A172 (cell line): ENCODE measurements at regions not wholly inside any gene's neighbourhood (a gene's known extent, or its start where the extent isn't known, plus 50 kb on each side); places are given as distances from the start of the nearest gene placed in this dataset.
"Not testable (repeated sequence)": the region's sequence is repeated elsewhere in the genome, so short reads cannot be mapped to it uniquely, and the experiment has no call there.

Experiments used
- DNase-seq: peaks from one replicate; pipeline ENCODE4 v3.0.0-alpha.2; 2015; ENCODE audit warnings: low spot score

DNA sequence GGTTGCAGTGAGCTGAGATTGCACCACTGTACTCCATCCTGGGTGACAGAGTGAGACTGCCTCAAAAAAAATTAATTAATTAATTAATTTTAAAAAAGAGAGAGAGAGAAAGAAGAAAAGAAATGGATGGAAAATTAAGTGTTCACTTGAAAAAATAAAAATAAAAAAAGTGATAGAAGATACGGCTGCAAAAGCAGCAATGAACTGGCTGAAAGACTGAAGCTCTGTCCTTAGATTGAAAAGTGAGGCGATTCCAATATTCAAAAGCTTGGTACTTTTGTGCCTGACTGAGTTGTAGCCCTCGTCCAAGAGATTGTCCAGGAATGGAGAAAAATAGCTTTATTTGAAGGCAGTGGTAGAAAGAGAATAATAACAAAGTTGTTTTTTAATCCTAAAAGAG, 154.6 kb downstream of the ADSS2 start:
- DNase-seq, result no peak

DNA sequence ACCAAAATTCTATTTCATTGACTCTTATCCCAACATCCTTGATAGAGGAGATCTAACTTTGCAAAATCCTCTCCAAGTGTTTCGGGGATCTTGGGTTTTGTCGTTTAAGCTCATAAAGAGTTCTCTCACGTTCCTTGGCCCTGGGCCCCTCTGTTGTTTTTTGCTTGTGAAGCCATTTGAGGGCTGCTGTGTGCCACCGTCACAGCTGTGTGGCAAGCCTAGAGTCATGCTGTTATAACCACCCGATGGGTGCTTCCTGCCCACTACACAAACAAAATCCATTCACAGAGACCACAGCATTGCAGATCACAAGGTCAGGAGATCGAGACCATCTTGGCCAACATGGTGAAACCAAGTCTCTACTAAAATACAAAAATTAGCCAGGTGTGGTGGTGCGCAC, 154.1 kb downstream of the ADSS2 start:
- no peak for DNase-seq

DNA sequence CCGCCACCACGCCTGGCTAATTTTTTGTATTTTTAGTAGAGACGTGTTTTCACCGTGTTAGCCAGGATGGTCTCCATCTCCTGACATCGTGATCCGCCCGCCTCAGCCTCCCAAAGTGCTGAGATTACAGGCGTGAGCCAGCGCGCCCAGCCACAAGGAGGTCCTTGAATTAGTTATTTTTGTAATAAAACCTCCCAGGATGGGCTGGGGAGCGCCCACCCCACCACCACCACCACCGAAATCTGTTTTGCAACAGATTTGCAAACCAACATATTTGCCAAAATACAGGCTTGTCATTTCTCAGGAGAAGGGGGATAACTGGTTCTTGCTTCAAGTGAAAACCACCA, 151.7 kb downstream of the ADSS2 start:
- DNase-seq, result not testable (repeated sequence)

DNA sequence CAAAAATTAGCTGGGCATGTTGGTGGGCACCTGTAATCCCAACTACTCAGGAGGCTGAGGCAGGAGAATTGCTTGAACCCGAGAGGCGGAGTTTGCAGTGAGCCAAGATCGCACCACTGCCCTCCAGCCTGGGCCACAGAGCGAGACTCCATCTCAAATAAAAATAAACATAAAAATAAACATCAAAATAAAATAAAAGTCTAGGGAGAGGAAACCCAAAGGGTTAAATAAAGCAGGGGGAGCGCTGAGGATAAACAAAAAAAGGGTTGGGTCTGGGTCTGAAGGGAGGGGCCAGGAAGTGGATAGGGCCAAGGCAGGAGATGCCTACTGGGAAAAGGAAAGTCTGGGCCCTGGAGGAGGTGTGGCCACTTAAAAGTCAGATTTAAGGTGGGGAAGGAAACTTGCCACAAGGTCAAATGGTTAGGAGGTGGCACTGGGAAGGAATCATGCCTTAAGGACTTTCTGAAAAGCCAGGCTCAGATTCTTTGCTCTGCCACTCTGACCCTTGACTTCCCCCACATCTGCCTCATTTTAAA, 150.0 kb downstream of the ADSS2 start:
- no peak for DNase-seq

DNA sequence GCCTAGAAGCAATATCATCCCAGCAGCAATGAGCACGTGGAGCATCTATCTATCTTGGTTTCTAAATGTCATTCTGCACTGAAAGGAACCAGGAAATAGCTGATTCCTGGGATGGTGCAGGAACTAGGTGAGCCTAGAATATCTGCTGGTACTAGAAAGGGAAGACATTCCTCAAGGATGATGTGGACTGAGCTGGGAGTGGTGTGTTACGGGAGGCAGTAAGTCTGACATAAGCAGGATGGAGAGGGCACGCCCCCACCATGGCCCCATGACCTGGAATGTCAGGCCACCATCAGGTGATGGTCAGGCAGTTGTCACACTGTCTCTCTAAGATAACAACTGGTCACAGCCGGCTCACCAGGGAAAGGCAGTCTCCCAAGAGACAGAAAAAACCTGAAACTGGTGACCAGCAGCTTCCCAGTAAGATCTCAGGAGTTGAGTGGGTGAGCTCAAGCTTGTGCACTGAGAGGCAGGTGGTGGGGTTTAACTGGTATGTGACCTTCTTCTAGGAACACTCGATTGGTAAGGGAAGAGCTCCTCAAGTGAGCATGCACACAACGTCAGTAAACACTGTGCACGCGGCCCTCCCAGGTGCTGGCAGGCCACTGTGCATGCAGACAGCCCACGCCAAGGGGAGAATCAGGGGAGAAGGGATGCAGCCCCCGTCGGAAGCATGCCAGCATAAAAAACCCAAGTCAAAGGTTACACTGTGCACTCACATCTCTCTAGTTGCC, 148.7 kb downstream of the ADSS2 start:
- peak; percentile 95 for DNase-seq

DNA sequence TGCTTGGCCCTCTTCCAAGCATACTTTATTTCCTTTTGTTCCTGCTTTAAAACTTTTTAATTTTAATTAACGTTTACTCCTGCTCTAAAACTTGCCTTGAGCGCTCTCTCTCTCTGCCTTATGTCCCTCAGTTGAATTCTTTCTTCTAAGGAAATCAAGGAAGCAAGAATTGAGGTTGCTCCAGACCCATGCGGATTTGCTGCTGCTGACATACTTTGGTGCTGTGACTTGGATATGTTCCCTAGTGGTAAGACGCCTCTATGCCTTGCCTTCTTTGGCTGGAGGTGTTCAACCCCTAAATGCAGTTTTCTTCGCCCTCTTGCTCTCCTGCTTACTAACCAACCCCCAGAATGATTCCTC, 148.1 kb downstream of the ADSS2 start:
- no peak for DNase-seq

DNA sequence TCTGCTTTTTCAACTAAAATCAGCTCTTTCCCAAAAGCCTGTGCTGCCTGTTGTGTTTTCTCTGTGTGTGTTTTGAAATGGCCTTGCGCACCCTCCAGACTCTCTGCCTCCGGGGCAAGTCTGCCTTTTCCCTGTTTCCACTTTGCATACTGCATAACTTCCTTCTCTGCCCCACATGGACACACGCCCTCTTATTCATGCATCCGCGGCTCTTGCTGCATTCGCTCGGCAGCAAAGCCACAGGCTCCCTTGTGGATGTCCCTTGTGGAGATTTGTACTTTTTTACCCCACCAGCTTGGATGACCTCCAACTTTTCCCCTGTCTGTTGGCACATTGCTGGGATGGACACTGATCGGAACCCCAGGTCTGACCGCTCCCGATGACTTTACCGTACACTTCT, 147.6 kb downstream of the ADSS2 start:
- DNase-seq, result no peak

DNA sequence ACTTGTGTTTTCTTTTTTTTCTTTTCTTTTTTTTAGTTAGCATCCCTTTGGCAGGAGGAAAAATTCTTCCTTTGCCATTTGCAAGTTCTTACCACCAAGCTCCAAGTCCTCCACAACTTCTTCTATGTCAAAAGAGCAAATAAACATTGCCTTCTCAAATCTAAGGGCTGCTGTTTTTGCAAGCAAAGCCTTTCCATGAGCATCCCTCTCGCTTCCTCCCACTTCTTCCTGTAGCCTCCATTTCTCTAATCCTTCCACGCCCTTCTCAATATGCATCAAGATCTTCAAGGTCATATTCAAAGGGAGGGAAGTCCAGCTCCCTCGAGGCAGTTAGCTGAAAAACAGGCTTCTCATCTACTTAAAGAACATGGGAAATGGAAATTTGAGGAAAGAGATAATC, 147.1 kb downstream of the ADSS2 start:
- DNase-seq, result no peak

DNA sequence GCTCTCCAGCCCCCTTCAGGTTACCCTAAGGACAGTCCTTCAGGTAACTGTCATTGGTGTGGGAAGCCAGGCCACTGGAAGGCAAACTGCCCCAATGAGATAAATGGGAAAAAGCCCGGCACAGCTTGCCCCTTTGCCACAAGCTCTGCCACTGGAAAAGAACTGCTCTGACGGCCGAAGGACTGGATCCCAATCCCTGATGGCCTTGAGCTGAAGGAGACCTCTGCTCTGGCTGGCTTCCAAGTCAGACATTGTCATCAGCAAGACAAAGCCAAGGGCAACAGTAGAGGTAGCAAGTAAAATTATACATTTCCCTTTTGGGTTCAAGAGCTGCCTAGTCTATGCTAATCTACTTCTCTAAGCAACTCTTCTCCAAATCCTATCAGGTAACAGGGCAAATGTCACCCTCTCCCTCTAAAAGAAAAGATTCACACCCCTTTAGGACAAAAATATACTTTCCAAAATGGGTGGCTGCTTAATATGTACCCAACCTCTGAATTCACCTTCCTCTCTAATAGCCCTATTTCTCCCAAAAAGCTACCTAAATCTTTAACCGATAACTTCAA, 145.8 kb downstream of the ADSS2 start:
- no peak for DNase-seq

DNA sequence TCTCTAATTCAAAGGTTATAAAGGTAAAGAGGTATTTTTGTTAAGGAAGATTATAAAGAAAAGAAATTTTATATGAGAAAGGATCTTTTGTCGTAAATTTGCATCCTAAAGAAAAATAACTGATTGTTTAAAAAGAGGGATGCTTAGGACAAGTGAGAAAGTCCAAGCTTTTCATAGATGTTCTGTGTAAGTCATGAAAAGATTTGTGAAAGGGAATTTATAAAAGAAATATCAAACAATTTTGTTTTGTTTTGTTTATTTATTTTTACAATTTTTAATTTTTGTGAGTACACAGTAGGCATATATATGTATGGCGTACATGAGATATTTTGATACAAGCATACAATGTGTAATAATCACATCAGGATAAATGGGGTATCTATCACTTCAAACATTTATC, 145.2 kb downstream of the ADSS2 start:
- DNase-seq, result no peak

DNA sequence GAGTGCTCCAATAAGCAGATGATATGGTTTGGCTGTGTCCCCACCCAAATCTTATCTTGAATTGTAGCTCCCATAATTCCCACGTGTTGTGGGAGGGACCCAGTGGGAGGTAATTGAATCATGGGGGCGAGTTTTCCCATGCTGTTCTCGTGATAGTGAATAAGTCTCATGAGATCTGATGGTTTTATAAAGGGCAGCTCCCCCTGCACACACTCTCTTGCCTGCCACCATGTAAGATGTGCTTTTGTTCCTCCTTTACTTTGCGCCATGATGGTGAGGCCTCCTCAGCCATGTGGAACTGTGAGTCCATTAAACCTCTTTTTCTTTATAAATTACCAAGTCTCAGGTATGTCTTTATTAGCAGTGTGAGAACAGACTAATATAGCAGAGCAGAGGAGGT, 142.5 kb downstream of the ADSS2 start:
- not testable (repeated sequence) for DNase-seq

DNA sequence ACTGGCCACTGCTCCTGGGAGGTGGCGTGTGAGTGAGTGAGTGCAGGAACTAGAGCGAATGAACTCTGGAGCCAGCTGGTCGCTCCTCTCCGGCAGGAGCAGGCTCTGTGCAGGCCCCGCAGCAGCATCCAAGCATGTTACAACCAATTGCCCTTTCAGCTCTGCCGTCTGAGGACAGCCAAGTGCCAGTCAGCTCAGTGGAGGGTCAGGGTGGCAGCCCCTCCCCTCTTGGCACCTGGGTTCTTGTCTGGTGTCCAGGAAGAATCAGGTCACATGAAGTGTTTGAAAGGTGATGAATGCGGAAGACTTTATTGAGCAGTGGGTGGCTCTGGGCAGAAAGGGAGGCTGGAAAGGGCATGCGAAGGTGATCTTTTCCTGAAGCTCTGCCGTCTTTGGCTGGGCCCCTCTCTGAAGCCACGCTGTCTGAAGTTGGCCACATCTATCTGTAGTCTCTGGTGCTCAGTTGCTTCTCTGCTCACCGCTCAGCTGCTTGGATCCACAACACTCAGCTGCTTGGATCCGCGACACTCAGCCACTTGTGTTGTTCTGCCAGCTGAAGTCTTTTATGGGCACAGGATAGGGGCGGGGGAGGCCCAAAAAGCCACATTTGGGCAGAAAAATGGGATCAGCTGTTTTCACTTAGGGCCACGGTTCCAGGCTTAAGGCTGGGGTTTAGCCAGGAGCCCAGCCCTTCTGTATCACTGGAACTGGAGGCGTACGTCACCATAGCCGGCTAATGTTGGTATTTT, 139.8 kb downstream of the ADSS2 start:
- no peak for DNase-seq

DNA sequence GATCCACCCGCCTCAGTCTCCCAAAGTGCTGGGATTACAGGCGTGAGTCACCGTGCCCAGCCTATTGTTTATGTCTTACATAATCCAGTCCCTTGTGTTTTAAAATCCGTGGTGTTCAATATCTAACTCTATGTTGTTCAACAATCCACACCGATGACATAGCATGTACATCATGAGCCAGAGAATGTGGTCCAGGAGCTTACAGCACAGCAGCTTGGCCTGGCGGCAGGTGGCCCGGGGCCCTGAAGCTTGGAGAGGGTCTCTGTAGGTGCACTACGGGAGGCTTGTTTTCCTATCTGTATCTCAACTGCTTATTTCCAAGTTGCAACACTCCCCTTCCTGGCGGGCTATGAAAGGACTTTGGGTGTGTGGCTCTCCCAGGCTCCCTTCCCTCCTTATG, 138.4 kb downstream of the ADSS2 start:
- DNase-seq, result no peak

DNA sequence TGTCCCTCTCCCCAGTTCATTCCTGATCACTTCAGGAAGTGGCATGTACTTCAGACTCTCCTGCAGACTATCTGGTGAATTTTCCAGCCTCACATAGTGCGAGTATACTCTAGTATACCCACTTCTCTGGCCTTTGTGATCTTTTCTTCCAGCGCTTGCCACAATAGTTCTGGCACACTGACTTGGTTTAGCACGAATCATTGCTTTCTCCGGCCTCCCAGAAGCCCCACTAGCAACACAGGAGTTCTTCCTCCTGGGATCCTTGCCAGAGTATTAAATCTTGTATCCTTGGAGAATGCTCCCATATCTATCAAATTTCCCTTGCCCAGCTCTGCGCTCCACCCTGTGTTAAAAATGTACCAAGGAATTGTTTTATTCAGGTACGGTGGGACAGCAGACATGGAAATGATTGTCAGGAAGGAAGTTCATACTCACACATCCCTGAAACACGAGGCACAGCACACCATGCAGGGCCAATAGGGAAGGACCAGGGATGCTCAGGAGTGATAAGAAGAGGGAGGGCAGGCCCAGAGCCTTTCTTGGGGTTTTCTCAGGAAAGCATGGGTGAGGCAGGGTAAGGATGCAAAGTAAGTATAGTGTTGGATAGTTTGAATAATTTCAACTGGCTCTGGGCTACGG, 136.7 kb downstream of the ADSS2 start:
- DNase-seq, result no peak

DNA sequence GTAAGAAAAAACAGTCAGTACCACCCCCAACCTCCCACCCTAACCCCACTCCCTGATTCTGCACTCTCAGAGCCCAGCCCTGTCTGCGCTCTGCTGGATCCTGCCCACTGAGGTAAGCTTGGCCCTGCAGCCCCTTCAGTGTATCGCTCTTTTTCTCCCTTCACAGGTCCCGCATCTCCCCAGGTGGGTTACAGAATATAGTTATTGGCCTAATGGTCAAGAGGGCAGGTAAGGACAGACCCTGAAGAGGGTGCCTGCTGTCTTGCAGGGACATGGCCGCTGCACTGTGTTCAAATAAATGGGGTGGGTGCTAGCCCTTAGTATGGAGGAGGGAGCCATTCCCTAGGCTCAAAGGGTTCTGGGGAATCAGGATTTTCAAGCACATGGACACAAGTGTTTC, 135.7 kb downstream of the ADSS2 start:
- DNase-seq, result no peak

DNA sequence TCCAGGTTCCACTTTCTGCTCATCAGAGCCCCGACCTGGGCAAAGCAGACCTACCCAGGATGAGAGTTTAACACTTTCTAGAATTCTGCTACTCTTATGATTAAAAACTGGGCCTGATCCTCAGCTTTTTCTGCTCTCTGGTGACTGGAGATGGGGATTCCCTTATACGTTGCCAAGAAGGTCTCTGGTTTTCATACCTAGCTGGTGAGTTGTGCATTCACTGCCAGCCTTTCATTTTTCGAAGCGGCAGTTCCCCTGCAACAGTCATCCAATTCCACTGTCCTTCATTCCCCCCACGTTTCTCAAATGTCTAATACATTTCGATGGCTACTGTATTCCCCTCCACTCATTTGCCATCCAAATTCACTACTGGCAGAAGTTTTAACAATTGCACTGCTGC, 135.3 kb downstream of the ADSS2 start:
- DNase-seq, result no peak

DNA sequence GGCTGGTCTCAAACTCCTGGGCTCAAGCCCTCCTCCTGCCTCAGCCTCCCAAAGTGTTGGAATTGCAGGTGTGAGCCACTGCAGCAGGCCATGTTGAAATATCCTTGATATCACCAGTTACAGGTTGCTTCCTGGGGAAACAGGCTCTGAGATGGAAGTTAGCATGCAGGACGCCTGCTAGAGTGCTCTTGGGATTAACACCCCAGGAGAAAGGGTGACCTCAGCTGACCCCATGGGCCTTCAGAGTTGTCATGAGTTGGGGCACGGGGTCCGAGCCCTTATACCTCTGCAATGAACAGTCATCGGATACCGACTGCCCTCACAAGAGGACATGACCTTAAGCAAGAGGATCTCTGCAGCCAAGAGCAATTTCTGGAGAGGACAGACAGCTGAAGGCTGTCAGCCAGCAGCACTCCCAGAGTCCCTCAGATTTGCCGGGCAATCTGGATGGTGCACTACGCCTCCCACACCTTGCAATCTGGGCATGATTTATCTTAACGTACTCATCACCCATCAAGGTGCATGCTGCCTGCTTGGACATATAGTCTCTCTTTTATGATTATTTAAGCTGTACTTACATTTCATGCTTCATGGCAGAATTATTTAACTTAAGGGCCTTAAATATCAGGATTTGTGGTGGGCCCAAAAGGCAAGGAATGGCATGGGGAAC, 134.6 kb downstream of the ADSS2 start:
- no peak for DNase-seq

DNA sequence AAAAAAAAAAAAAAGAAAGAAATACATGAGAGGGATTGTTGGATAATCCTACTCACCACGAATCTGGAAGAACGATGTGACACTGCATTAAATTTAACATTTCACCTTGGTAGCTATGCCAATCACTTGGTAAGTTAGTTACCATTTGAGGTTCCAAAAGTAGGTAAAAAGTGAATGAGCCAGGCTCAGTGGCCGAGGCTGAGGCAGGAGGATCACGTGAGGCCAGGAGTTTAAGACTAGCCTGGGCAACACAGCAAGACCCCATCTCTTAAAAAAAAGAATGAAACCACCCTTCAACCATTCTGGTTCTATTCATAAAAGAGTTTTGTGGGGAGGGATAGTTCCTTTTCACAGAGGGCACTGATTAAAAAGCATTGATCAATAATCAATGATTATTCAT, 133.6 kb downstream of the ADSS2 start:
- no peak for DNase-seq

DNA sequence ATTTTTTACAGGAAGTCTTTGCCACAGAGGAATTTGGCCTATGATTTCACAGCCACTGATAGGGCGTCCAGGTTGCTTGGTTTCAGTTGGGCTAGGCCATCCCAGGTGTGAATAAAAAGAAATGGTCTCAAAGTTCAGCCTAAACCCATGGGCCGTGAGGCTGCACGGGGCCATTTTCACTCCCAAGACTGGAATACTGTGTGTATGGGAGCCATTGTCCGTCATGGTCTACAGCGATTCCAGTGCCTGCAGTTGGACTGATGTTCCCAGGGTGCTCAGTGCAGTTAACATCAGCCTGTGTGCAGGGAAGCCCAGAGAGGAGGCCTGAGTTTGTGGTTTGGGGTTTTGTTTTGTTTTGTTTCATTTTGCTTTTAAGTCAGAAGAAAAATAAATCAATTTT, 133.2 kb downstream of the ADSS2 start:
- no peak for DNase-seq

DNA sequence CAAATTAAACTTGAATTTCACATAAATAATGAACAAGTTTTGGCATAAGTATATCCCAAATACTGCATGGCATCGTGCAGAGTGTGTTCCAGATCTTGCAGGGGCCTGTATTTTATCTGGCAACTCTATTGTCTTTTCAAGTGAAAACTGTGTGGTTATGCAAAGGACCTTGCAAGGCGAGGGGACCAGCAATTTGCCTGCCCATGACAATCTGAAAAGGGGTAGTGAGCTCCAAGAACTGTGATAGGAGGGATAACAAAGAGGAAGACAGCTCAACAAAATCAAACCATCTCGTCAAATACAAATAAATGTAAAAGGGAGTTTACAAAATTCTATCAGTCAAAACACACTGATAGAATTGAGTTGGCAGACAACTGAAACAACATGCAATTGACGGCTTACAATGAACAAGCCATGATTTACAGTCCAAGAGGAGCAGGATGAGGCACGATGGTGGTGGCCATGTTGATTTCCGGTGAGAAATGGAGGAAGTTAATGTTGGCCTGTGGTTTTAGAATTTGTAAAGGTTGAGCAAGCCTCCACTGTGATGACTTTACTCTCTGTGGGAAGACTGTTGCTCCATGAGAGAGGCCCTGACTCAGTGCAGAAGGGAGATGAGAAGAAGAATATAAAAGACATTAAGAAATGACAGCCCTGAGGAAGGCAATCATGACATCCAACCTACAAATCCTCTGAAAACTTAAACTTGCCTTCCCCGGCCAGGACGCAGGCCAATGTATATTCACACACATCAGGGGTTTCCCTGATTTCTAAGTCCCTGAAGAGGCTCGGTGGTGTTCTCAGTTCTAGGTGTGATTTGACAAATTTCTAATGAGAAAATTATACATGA, 132.2 kb downstream of the ADSS2 start:
- DNase-seq, result peak; percentile 65

DNA sequence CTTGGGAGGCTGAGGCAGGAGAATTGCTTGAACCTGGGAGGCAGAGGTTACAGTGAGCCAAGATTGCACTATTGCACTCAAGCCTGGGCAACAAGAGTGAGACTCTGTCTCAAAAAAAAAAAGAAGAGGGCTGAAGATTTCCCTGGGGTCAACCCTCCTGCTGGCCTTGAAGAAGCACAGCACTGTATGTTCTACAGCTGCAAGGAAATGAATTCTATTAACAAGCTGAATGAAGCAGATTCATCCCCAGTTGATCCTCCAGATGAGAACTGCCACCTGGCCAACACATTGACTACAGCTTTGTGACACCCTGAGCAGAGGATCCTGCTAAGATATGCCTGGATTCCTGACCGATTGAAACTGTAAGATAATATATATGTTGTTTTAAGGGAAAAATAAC, 129.5 kb downstream of the ADSS2 start:
- no peak for DNase-seq
